ENCODE measurements at regions not wholly inside any gene's neighbourhood (a gene's known extent, or its start where the extent isn't known, plus 50 kb on each side); places are given as distances from the start of the nearest gene placed in this dataset.

- no peak for TF ChIP-seq EZH2 (IDR thresholded peaks at IDR 0.05; ENCODE audit: borderline replicate concordance, low read depth, low read length, severe bottlenecking)
- TF ChIP-seq, protein P1, sequence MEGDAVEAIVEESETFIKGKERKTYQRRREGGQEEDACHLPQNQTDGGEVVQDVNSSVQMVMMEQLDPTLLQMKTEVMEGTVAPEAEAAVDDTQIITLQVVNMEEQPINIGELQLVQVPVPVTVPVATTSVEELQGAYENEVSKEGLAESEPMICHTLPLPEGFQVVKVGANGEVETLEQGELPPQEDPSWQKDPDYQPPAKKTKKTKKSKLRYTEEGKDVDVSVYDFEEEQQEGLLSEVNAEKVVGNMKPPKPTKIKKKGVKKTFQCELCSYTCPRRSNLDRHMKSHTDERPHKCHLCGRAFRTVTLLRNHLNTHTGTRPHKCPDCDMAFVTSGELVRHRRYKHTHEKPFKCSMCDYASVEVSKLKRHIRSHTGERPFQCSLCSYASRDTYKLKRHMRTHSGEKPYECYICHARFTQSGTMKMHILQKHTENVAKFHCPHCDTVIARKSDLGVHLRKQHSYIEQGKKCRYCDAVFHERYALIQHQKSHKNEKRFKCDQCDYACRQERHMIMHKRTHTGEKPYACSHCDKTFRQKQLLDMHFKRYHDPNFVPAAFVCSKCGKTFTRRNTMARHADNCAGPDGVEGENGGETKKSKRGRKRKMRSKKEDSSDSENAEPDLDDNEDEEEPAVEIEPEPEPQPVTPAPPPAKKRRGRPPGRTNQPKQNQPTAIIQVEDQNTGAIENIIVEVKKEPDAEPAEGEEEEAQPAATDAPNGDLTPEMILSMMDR (IDR thresholded peaks at IDR 0.05; ENCODE audit: borderline replicate concordance, extremely low read depth, low read length, poor library complexity, severe bottlenecking): no peak
Measured at GRCh38 chr12:100069795-100070194, 72.9 kb downstream of the BLTP3B start.
